ENCODE measurements at regions not wholly inside any gene's neighbourhood (a gene's known extent, or its start where the extent isn't known, plus 50 kb on each side); places are given as distances from the start of the nearest gene placed in this dataset.
"Not testable (repeated sequence)": the region's sequence is repeated elsewhere in the genome, so short reads cannot be mapped to it uniquely, and the experiment has no call there.

DNA sequence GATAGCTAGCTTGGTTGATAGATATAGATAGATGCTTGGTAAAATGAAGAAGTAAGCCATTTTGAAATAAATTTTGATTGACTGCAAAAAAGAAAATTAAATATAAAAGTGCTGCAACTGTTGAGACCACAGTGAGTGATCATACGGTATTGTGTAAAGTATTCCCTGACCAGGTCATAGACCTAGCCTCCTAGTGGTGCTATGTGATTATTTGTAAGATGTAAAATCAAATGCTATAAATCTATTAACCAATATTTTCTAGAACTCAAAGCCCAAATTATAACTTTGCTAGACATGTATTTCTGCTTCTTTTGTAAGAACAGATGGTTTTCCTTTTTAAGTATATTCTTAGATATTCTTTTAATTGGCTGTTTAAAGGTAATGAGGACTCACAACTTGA is 480.2 kb upstream of the PTPRD start:
- no peak for DNase-seq (ENCODE audit: extremely low read depth in 1 of 11, low read depth in 9 of 11, low spot score in 4 of 11)

DNA sequence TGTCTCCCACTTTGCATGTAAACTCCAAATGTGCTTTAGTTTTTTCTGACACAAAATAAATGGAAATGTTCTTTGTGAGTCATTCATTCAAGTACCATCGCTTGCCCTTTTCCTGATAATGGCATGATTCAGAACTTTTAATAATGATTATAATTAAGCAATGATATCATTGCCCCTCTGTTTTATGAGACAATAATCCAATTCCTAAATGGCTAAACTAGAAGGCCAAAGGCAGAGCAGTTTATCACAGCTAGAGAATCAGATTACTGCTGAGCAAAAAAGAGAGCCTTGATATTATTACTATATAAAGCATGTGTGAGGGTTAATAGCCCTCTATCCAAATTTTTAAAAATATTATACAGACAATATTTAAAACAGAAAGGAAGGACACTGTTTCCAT is 484.2 kb upstream of the PTPRD start:
- no peak for DNase-seq (ENCODE audit: extremely low read depth in 1 of 11, low read depth in 9 of 11, low spot score in 4 of 11)

DNA sequence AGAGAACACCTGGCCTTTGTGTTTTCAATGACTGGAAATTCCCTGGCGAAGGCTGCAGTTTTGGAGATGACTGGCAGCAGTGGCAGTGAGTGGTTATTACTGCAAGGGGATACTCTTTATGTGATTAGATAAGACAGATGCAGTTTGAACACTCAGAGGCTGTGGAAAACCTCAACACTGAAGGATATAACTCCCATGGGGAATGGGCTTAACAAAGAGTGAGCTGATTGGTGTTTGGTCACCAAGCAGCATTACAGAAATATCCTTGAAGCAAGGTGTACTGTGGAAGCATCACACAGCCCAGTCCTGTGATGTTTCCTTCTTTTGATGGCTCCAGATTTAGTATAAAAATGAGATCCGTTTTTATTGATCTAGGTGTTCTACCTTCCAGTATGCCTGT is 490.7 kb upstream of the PTPRD start:
- no peak for DNase-seq (ENCODE audit: extremely low read depth in 1 of 11, low read depth in 9 of 11, low spot score in 4 of 11)

DNA sequence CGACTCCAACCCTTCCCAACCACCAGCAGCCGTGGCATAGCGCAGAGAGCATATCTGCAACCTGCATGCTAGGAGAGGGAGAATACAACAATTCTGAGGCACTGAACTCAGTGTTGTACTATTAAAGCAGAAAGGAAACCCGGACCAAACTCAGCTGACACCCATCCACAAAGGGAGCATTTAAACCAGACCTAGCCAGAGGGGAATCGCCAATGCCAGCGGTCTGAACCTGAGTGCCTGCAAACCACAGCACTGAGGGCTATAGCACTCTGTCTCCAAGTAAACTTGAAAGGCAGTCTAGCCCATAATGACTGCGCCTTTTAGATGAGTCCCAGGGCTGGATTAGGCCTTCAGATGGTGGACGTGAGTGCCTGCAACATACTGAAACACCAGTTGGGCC is 494.4 kb upstream of the PTPRD start:
- DNase-seq (ENCODE audit: extremely low read depth in 1 of 11, low read depth in 9 of 11, low spot score in 4 of 11), result no peak

DNA sequence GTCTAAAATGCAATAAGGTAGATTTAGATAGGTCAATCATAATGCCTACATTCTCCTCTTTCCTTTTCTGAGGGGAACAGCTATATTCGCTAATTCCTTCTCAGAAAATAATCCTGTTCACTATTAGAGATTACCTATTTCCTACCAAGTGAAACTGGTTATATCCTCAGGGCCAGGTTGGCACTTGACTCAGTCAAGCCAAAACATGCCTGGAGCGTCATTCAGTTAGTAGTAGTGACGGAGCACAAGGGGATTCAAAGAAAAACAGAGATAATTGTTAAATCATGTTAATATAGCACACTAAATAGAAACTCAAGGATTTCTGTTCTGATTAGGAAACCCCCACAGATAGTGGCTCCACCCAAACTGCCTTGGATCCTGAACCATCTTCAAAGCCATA is 515.4 kb upstream of the PTPRD start:
- DNase-seq (ENCODE audit: extremely low read depth in 1 of 11, low read depth in 9 of 11, low spot score in 4 of 11), result no peak

DNA sequence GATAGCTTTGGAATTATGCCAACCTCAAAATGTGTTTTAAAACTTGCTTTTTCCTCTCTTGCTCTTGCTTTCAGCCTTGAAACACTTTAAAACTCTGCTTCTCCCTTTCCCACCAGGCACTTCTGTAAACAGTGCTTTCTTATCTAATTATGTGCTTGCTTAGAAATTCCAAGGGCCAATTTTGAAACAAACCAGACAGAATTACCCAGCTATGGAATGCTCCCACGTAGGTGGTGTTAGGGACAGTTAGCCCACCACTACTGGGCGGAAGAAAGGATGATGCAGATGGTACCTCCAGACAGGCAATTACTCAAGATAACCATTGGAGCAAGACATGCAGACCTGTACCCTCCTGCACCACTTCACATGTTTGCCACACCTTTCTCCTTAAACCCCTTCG is 523.0 kb upstream of the PTPRD start:
- no peak for DNase-seq (ENCODE audit: extremely low read depth in 1 of 11, low read depth in 9 of 11, low spot score in 4 of 11)

DNA sequence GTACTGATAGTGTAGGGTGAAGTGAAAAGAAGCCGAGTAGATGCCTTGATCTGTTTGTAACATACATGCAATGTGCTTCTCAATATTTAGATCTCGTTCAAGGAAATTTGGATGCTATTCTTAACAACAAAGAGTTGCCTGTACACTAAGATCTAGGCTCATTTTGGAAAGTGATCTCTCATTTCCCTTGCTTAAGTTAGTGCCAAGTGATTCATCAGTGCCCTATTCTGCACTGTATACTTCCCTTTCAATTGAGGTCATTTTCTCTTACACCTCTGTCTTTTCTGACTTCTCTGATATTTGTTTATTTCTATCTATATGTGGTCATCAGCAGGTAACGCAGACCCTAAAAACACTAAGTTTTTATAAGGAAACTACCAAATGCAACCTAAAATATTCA is 528.6 kb upstream of the PTPRD start:
- no peak for DNase-seq (ENCODE audit: extremely low read depth in 1 of 11, low read depth in 9 of 11, low spot score in 4 of 11)

DNA sequence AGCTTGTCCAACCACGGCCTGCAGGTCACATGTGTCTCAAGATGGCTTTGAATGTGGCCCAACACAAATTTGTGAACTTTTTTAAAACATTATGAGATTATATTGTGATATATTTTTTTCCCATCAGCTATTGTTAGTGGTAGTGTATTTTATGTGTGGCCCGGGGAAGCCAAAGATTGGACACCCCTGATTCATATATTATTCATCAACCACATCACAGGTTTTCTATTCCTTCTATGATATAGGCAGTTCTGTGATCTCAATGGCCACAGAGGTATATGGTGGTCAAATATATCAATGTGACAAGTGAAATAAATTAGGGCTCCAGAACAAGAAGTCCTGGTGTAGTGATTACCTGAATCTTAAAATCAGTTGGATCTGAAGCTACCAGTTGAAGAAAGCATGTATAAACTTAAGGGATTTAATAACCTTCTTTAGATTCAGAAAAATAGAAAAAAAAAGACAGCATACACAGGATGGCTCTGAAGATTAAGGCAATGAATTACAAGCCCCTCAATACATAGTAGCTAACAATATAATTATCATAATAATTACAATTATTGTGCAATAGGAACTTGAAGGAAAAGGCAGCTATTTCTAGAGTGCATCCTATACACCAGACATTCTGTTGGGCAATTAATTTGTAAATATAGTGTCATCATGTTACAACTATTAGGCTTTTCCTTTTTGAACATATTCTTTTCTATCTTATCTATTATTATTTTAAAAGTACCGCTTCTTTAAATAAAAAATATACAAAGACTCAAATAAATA is 530.4 kb upstream of the PTPRD start:
- DNase-seq (ENCODE audit: extremely low read depth in 1 of 11, low read depth in 9 of 11, low spot score in 4 of 11), result no peak

DNA sequence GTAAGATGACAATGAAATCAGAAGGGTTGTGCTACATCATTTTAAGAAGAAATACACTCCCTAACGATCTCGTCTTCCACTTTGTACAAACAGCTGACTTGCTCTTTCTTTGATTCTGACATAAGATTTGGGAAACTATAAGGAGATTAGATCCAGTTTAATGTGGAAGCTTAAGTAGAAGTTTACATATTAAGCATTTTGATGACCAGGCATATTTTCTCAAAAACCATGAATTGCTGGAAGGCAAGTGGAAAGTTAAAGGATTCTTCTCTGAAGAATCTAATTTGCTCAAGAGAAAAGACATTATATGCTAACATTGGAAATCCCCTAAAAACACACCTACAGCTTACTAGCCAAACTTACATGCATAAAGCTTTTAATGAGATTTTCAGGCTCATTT is 531.9 kb upstream of the PTPRD start:
- no peak for DNase-seq (ENCODE audit: extremely low read depth in 1 of 11, low read depth in 9 of 11, low spot score in 4 of 11)

DNA sequence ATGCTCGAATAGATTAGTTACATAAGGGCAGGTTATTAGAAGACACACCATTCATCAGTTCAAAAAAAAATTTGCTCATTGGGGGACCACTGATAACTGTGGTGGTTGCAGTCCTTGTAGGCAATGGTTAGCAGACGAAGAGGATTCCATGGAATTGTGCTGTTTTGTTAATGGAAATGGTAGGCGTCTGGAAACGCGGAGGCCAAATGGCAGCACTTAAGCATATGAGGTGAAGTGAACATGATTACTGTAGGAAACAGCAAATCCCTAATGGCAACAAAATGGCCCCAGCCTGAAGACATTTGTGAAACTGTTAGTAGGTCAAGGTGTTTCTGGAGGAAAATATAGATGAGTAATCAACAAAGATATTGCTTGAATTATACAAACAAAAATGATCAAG is 535.4 kb upstream of the PTPRD start:
- no peak for DNase-seq (ENCODE audit: extremely low read depth in 1 of 11, low read depth in 9 of 11, low spot score in 4 of 11)

DNA sequence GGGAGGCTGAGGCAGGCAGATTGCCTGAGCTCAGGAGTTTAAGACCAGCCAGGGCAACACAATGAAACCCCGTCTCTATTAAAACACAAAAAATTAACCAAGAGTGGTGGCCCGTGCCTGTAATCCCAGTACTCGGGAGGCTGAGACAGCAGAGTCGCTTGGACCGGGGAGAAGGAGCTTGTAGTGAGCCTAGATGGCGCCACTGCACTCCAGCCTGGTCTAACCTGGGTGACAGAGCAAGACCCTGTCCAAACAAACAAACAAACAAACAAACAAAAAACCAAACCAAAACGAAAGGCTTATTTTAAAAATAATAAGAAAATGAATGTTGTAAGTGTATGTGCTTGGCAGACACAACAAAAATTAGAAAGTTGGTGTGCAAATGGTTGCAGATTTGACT is 536.3 kb upstream of the PTPRD start:
- DNase-seq (ENCODE audit: extremely low read depth in 1 of 11, low read depth in 9 of 11, low spot score in 4 of 11), result no peak

DNA sequence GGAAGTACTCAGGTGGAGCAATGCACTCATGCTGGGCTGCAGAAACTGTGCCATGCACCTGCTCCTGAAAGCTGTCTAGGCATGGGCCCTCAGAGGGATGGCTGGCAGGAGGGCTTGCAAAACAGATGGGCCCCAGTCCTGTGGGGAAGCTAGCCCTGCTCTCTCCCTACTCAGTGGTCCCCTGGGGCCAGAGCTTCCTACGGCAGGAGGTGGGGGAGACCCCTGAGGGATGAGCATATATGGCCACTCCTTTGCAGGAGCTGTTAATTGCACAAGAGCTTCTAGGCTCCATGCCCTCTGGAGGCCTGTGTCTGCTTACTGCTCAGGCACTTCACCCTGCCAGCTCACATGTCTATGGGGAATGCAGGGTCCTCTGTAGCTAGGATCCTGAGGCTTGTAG is 545.3 kb upstream of the PTPRD start:
- DNase-seq (ENCODE audit: extremely low read depth in 1 of 11, low read depth in 9 of 11, low spot score in 4 of 11), result no peak

DNA sequence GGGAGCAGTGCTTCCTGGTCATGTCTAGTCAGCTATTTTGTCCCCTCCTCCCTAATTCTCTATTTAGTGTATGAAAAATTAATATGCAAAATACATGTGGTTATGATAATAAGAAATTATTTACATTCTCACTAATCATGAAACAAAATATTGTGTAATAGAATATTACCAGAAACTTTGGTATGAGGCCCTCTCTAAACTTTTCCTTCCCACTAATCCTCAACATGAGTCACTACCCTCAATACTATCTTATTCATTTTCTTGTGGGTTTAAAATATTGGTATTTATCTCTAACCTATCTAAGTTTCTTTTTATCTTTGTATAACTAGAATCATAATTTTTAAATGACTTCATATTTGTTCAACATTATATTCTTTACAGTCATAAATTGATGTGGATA is 545.9 kb upstream of the PTPRD start:
- no peak for DNase-seq (ENCODE audit: extremely low read depth in 1 of 11, low read depth in 9 of 11, low spot score in 4 of 11)

DNA sequence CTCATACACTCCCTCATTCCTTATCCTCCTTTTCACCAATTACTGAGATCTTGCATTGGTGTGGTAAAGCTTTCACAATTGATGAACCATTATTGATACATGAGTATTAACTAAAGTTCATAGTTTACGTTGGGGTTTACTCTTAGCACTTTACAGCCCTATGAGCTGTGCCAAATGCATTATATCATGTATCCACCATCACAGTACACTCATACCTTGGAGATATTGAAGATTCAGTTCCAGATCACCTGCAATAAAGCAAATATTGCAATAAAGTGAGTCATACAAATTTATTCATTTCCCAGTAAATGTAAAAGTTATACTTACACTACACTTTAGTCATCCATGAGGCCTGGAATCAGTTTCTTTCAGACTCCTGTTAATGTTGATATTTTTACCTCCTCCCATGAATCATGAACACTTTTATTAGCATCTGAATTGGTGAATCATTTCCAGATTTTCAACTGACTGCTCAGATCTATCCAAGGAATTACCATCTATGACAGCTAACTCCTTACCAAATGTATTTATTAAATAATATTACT is 546.6 kb upstream of the PTPRD start:
- DNase-seq (ENCODE audit: extremely low read depth in 1 of 11, low read depth in 9 of 11, low spot score in 4 of 11), result no peak

DNA sequence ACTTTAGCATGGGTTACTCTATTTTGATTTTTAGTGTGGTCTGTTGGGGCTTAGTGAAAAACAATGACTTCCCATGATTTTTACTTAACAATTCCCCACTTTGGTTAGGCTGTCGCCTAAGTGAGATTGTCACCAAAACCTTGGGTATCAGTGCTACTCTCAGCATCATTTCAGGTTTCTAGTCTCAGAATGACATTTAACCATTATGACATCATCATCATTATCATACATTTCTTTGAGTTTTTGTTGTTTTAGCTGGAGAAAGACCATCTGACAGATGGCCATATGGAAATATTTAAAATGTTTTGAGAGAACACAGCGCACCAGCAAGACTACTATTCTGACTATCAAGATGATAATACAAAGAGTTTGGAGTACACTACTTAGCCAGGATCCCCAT is 551.0 kb upstream of the PTPRD start:
- no peak for DNase-seq (ENCODE audit: extremely low read depth in 1 of 11, low read depth in 9 of 11, low spot score in 4 of 11)

DNA sequence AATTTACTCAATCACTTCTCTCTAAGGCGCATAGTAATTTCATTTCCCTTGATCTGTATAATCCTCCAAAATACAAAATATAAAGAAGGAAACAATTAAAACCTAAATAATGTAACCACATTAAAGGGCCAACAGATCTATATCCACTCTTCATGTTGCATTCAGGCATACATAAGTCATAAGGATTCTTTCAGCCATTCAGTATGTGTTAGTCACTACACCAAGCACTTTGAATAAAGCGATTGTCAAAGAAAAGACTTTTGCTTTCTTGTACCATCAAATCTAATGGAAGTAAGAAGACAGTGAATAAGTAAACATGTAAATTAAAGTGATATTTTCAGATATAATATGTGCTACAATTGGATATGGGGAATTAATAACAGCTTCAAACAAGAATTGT is 569.2 kb upstream of the PTPRD start:
- no peak for DNase-seq (ENCODE audit: extremely low read depth in 1 of 11, low read depth in 9 of 11, low spot score in 4 of 11)

DNA sequence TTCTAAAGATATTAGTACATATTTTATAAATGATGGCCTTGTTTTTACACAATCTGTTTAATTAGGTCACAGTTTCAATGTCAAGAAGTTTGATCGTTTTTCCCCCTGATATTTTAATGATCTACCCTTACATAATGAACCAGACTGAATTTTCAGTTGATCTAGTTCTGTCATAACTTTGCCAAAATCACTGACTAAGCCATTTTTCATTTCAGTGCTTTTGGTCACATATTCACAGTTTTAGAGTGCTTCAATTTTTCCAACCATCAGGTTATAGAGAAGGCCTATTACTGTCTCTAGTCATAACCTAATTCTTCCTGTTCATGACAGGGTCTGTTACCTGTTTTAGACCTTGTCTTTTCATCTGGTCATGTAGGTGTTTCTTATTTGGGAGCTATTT is 577.9 kb upstream of the PTPRD start:
- no peak for DNase-seq (ENCODE audit: extremely low read depth in 1 of 11, low read depth in 9 of 11, low spot score in 4 of 11)

DNA sequence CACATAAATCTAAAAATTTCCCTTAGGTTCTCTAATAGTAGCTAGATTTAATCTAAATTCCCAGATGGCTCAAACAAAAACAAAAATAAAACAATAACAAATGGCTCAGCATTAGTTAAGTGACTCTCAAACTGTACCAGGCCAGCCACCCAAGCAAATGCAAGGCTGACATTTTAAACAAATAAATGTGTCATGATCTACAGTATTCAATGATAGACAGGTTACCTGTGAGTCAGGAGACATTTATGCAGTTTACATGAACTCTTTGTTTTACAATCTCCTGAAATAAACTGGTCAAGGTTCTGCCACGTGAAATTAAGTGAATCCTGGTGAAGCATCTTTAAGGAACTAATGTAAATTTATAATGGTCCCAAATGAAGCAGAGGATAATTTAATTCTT is 580.2 kb upstream of the PTPRD start:
- DNase-seq (ENCODE audit: extremely low read depth in 1 of 11, low read depth in 9 of 11, low spot score in 4 of 11), result no peak

DNA sequence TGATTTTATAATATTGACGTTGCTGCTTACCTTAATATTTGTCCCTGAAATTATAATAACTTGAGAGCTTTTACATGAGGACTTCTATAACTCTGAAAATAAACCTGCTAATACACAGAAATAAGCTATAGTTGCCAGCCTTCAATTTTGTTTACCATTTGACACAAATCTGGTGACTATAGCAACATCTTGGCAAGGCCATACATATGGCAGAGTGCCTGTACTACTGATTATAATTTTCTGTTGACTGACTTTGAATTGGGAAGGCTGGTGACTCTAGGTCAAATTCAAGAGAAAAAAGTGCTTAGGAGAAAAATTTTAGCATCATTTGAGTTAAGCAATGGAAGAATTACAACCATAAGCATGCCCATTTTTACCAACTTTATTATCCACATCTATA is 581.4 kb upstream of the PTPRD start:
- no peak for DNase-seq (ENCODE audit: extremely low read depth in 1 of 11, low read depth in 9 of 11, low spot score in 4 of 11)

DNA sequence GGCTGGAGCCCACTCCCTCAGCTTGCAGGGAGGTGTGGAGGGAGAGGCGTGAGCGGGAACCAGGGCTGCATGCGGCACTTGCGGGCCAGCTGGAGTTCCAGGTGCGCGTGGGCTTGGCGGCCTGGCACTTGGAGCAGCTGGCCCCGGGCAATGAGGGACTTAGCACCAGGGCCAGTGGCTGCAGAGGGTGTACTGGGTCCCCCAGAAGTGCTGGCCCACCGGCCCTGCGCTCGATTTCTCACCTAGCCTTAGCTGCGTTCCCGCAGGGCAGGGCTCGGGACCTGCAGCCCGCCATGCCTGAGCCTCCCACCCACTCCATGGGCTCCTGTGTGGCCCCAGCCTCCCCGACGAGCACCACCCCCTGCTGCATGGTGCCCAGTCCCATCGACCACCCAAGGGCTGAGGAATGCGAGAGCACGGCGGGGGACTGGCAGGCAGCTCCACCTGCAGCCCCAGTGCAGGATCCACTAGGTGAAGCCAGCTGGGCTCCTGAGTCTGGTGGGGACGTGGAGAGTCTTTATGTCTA is 584.1 kb upstream of the PTPRD start:
- DNase-seq (ENCODE audit: extremely low read depth in 1 of 11, low read depth in 9 of 11, low spot score in 4 of 11), result not testable (repeated sequence)

DNA sequence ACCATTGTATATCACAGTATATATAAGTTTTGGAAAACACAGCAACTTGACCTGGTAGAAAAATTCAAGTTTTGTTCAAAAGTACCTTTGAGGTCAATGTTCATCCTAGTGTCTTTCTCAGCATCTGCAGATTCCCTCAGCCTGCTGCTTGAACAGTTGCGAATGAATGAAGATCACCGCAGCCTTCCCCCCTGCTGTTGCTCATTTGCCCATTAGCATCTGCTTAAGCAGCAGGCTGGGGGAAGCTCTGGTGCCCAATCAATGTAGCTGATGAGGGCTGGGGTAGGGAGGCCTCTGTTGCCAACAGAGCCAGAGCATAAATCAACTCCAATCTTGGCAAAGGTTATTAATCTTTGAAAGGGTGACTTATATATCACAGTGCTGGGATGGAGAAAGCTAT is 586.5 kb upstream of the PTPRD start:
- no peak for DNase-seq (ENCODE audit: extremely low read depth in 1 of 11, low read depth in 9 of 11, low spot score in 4 of 11)

Measured in renal cortex interstitium (tissue), 11 donors.